Progenitor cell of endocrine pancreas (in vitro differentiated cells): ENCODE measurements at regions not wholly inside any gene's neighbourhood (a gene's known extent, or its start where the extent isn't known, plus 50 kb on each side); places are given as distances from the start of the nearest gene placed in this dataset.

ENCODE experiments used
- DNase-seq: peaks from one replicate; pipeline ENCODE4 v3.0.0; 2021; ENCODE audit warnings: low spot score; ENCODE audit not compliant: unreplicated experiment
- H3K27ac Mint-ChIP-seq: 2 replicates; pipeline ENCODE4 v1.8.0; 2021; ENCODE audit warnings: mild to moderate bottlenecking, moderate library complexity, mixed read lengths
- H3K27me3 Mint-ChIP-seq: 2 replicates; pipeline ENCODE4 v1.8.0; 2021; ENCODE audit warnings: mixed read lengths
- H3K36me3 Mint-ChIP-seq: 2 replicates; pipeline ENCODE4 v1.8.0; 2022; ENCODE audit warnings: mixed read lengths; ENCODE audit not compliant: insufficient read depth
- H3K4me1 Mint-ChIP-seq: 2 replicates; pipeline ENCODE4 v1.8.0; 2021; ENCODE audit warnings: low read depth, mixed read lengths
- H3K4me3 Mint-ChIP-seq: 2 replicates; pipeline ENCODE4 v1.8.0; 2021; ENCODE audit warnings: low read depth, mild to moderate bottlenecking, moderate library complexity, mixed read lengths
- H3K9me3 Mint-ChIP-seq: 2 replicates; pipeline ENCODE4 v1.8.0; 2021; ENCODE audit warnings: low read depth, mixed read lengths
- TF ChIP-seq, protein P1 (sequence below): fragments of 200-600 bp; sonication (generic); IDR thresholded peaks from one replicate; pipeline ENCODE4 v1.5.0; 2021; ENCODE audit warnings: antibody characterized with exemption, mild to moderate bottlenecking; ENCODE audit not compliant: unreplicated experiment

- peaks cover 11% of the 10 kb centered on the region for H3K4me1 Mint-ChIP-seq
- no peaks in the 10 kb centered on the region for H3K27me3 Mint-ChIP-seq
- TF ChIP-seq, protein P1, sequence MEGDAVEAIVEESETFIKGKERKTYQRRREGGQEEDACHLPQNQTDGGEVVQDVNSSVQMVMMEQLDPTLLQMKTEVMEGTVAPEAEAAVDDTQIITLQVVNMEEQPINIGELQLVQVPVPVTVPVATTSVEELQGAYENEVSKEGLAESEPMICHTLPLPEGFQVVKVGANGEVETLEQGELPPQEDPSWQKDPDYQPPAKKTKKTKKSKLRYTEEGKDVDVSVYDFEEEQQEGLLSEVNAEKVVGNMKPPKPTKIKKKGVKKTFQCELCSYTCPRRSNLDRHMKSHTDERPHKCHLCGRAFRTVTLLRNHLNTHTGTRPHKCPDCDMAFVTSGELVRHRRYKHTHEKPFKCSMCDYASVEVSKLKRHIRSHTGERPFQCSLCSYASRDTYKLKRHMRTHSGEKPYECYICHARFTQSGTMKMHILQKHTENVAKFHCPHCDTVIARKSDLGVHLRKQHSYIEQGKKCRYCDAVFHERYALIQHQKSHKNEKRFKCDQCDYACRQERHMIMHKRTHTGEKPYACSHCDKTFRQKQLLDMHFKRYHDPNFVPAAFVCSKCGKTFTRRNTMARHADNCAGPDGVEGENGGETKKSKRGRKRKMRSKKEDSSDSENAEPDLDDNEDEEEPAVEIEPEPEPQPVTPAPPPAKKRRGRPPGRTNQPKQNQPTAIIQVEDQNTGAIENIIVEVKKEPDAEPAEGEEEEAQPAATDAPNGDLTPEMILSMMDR, result no peak
- H3K36me3 Mint-ChIP-seq, result no peaks in the 10 kb centered on the region
- H3K27ac Mint-ChIP-seq, result no peak overlapping the region
- no peaks in the 10 kb centered on the region for H3K9me3 Mint-ChIP-seq
- H3K4me3 Mint-ChIP-seq, result no peak overlapping the region
- DNase-seq, result no peak
Observed at GRCh38 chr12:91272461-91273063, 89.9 kb upstream of the DCN start.

GRCh38 chr12:91271185-91271584 lies 88.6 kb upstream of the DCN start:
- H3K9me3 Mint-ChIP-seq, result no peaks in the 10 kb centered on the region
- no peaks in the 10 kb centered on the region for H3K36me3 Mint-ChIP-seq
- peaks cover 9% of the 10 kb centered on the region for H3K4me1 Mint-ChIP-seq
- TF ChIP-seq, protein P1, result no peak
- H3K27ac Mint-ChIP-seq, result no peak overlapping the region
- no peak for DNase-seq
- no peak overlapping the region for H3K4me3 Mint-ChIP-seq
- H3K27me3 Mint-ChIP-seq, result no peaks in the 10 kb centered on the region

DNA sequence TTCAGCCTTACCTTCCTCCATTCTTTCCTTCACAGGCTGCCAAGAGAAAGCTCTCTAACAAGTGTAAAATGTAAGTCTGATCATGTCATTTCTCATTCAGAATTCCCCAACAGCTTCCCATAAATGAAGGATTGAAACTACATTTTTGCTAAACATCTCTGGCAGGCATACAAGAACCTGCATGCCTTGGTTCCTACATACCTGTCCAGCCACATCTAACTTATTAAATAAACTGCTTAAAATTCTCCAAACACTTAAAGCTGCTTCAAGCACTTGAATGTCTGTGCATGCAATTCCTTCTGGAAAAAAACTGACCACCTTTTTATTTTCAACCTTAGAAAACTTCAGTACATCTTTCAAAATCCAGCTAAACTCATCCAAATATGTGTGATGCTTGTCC lies 84.4 kb upstream of the DCN start:
- no peak overlapping the region for H3K27ac Mint-ChIP-seq
- no peak overlapping the region for H3K4me3 Mint-ChIP-seq
- H3K27me3 Mint-ChIP-seq, result no peaks in the 10 kb centered on the region
- DNase-seq, result no peak
- H3K4me1 Mint-ChIP-seq, result no peaks in the 10 kb centered on the region
- no peaks in the 10 kb centered on the region for H3K9me3 Mint-ChIP-seq
- no peaks in the 10 kb centered on the region for H3K36me3 Mint-ChIP-seq
- TF ChIP-seq, protein P1, result no peak

GRCh38 chr12:91264178-91264577 lies 81.6 kb upstream of the DCN start:
- DNase-seq, result no peak
- Mint-ChIP-seq H3K27me3 (no peaks in the 10 kb centered on the region), H3K9me3 (no peaks in the 10 kb centered on the region), H3K4me1 (no peaks in the 10 kb centered on the region), H3K27ac (peak overlapping the region; percentile 5), H3K36me3 (no peaks in the 10 kb centered on the region), H3K4me3 (no peak overlapping the region)
- TF ChIP-seq, protein P1, result no peak

DNA sequence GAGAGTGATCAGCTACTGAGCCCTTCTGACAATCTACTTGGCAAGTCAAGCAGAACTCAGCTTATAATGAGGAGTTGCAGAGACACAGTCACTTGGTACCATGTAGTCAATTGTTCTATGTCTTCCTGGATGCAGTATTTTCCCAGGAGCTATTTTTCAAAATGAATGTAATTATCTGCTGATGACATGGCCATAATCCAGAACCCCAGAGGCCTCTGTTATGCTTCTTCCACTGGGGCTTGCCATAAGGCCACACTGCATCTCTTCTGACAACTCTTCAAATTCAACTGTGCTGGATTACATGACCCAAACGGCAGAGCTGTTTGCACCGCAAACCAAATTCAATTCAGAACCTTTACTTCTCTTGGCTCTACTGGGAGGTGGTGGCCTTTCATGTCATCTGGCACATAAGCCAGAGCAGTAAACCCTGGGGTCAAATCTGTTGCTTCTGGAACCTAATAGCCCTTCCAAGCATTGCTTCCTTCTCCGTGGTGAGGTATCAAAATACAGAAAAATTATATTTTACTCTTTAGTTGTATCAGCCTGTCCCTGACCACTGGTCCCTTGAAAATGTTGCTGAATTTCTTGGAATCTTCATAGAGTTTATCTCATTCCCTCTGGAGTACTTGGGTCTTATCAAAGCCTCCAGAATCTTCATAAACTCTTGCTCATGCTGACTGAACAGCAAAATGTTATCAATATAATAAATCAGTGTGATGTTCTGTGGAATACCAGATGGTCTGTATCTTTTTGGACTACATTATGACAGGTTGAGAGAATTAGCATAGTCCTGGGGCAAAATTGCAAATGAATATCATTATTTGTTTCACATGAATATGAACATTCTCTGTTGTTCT lies 79.4 kb upstream of the DCN start:
- TF ChIP-seq, protein P1, result no peak
- Mint-ChIP-seq H3K27ac (no peak overlapping the region), H3K36me3 (no peaks in the 10 kb centered on the region), H3K9me3 (no peaks in the 10 kb centered on the region), H3K4me3 (no peak overlapping the region), H3K4me1 (peaks cover 5% of the 10 kb centered on the region), H3K27me3 (no peaks in the 10 kb centered on the region)
- no peak for DNase-seq
